Stimulated activated CD4-positive, alpha-beta T cell treated with anti-CD3 and anti-CD28 coated beads, Interleukin-1b, Interleukin-23, amount 100 ng/mL, for 24 hours (primary cell): ENCODE measurements at regions not wholly inside any gene's neighbourhood (a gene's known extent, or its start where the extent isn't known, plus 50 kb on each side); places are given as distances from the start of the nearest gene placed in this dataset.
A peak's percentile ranks its signal among the peaks of the same experiment; 100 is the strongest.

ENCODE experiments used
- DNase-seq, 4 experiments: peaks; one replicate each; pipeline ENCODE4 v3.0.0-alpha.2; 2020; ENCODE audit warnings: low read depth in 4 of 4, low spot score in 1 of 4

DNA sequence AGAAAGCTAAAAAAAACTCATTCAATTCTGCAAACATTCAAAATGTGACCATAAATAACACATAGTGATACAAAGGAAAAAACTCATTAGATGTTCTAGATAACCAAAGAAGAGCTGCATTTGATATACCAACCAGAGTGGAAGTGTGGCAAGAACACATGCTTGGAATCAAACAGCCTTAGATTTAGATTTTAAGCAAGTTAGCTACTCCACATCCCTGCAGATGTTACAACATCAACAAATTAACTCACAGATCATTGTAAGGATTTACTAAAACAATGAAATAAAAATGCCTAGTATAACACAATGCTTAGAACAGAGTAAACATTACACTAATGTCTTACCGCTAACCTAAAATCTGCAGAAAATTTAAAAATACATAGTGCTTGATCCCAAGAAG, 114.0 kb upstream of the AKIP1 start:
- no peak for DNase-seq

DNA sequence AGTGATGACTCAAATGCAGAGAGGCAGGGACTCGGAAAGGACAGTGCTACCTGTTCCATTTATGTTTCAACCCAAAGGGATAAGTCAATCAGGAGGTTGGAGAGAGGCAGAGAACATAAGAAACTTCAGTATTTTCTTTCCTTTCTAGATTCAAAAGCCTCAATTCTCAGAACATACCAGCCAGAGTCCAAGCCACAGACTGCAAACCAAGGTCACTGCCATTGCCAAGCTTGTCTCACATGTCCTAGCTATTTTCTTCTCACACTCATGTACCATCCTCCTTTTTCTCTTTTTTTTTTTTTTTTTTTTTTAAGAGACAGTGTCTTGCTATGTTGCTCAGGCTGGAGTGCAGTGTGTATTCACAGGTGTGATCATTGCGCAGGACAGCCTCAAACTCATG, 111.7 kb upstream of the AKIP1 start:
- DNase-seq: no peak

- DNase-seq: no peak
Measured at GRCh38 chr11:8800520-8801110, 110.4 kb upstream of the AKIP1 start.

- no peak for DNase-seq
Measured at GRCh38 chr11:8801121-8801520, 109.9 kb upstream of the AKIP1 start.

DNA sequence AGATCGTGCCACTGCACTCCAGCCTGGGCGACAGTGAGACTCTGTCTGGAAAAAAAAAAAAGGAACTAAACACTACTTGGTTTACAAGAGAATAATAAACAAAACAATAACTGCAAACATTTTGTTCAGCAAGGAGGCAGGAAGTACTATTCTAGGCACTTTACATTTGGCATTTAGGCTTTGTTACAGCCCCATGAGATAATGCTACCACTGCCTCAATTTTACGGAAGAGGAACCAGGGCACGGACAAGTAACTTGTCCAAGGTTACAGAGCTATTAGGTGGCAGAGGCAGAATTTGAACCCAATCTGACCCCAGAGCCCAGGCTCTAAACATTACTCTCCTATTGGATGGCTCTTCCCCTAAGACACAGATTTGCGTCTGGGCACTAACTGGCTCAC, 108.7 kb upstream of the AKIP1 start:
- DNase-seq: no peak

DNA sequence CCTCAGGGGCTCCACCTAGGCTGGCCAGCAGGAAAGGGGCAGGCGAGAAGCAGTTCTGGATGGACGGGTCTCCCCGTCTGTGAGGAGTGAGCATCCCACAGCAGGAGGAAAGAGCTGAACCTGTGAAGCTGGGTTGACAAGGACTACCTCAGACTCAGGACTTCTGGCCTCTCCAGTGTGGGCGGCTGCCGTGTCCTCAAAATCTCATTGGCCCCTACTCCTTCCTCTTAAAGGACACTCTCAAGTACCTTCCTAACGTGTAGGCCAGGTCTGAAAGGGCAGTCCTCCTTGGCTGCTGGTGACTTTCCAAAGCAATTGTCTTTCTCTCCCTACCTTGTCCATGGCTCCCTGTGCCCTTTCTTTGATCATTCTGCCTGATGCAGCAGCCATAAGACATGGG, 107.0 kb upstream of the AKIP1 start:
- no peak for DNase-seq

GRCh38 chr11:8805296-8805695, 105.7 kb upstream of the AKIP1 start:
- no peak for DNase-seq

DNA sequence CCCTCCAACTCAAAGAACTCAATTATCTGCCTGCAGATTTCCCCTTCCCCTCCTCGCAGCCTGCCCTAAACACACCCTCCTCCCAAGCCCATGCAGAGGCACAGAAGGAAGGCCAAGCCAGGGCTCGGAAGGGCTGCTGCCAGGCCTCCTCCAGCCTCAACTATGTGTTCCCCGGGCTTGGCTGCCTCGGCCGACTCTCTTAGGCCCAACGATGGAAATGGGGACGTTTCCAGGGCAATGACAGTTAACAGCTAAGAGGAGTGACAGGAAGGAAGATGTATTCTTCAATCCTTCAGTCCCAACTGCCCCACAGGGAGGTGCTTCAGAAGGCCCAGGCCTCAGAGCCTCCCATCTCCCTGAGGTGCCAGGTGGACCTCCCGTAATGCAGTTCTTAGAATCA, 104.0 kb upstream of the AKIP1 start:
- DNase-seq: no peak

GRCh38 chr11:8807544-8808225, 103.3 kb upstream of the AKIP1 start:
- no peak for DNase-seq

DNA sequence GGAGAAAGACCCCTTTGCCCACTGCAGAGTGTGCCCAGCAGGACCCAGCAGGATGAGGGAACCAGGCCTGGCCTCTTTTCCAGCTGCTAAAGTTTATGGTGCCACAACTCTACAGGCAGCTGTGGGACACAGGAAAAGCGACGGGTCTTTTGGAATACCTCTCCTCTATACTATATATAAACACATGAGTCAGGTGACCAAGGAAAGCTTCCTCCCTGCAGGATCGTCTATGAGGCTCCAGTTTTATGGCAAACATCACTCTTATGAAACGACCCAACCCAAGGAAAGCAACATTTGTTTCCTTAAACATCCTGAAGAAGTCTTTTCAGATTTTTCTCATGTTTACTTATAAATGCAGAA, 102.8 kb upstream of the AKIP1 start:
- no peak for DNase-seq

GRCh38 chr11:8809241-8809938, 101.6 kb upstream of the AKIP1 start:
- no peak for DNase-seq

GRCh38 chr11:8809939-8810539, 101.0 kb upstream of the AKIP1 start:
- DNase-seq: no peak

GRCh38 chr11:8810540-8811301, 100.3 kb upstream of the AKIP1 start:
- DNase-seq: no peak

- no peak for DNase-seq
Measured at GRCh38 chr11:8811571-8811970, 99.4 kb upstream of the AKIP1 start.

DNA sequence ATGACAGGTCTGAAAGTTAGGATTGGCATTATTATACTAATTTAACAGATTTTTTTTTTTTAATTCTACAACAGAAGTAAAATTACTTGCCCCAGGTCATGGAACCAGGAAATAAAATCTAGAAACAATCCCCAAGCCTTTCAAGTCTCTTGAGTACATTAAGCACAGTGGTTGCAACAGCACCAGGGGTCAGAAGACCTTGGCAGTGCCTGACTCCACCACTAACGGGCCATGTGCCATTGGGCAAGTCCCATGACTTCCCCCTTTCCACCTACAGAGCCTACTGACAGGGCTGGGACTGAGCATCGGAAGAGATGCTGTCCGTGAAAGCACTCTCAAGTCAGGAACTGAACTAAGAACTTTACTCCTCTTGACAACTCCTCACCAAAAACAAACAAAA, 98.6 kb upstream of the AKIP1 start:
- no peak for DNase-seq

GRCh38 chr11:8813658-8814057, 97.3 kb upstream of the AKIP1 start:
- DNase-seq: peak; percentile 9 to 42 (median 28)

GRCh38 chr11:8814209-8814922, 96.6 kb upstream of the AKIP1 start:
- DNase-seq: no peak

DNA sequence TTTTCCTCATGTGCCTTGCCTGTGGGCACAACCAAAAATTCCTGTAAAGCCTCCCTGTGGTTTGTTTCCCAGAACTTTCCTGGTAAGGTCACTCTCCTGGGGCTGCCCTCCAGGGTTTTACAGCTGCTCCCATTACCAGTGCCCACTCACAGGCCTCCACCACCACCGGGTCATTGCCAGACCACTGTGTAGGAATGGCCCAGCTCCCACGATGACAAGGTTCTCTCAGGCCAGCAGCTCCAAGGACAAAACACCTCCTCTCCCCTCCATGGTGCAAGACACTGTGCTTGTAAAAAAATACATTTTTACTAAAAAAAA, 96.1 kb upstream of the AKIP1 start:
- no peak for DNase-seq

DNA sequence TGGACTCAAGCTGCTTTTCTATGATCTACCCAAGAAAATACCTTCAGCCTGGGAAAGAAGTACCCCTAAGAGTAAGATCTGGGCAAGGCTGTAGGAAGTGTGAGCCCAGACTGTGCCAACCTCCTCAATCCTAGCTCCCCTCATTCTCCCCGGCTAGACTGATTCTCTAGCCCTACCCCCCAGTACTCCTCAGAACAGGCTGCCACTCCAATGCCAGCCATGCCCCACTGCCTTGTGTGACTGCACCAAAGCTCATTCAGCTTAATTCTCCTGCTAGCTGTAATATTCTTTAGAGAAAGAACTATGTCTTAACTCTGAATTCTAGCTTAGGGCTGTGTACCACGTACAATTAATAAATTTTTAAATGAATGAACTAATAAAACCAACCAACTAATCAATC, 92.6 kb upstream of the AKIP1 start:
- DNase-seq: no peak

DNA sequence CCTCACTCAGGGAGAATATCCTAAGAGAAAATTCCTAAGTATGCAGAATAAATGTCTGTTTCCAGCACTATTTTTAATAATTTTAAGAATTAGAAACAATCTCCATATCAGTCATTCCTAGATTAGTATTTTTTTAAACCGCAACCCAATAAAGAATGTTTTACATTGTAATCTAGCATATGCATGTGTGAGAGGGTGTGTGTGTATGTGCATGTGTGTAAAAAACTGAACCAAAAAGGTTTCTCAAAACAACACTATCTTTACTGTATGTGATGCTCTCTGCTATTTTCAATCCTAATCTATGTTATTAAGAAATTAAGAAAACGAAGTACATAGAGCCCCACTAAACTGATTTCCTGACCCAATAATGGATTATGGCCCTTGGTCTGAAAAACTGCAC, 90.6 kb upstream of the AKIP1 start:
- no peak for DNase-seq

GRCh38 chr11:8822469-8822868, 88.5 kb upstream of the AKIP1 start:
- no peak for DNase-seq
